ENCODE measurements at regions not wholly inside any gene's neighbourhood (a gene's known extent, or its start where the extent isn't known, plus 50 kb on each side); places are given as distances from the start of the nearest gene placed in this dataset.

DNA sequence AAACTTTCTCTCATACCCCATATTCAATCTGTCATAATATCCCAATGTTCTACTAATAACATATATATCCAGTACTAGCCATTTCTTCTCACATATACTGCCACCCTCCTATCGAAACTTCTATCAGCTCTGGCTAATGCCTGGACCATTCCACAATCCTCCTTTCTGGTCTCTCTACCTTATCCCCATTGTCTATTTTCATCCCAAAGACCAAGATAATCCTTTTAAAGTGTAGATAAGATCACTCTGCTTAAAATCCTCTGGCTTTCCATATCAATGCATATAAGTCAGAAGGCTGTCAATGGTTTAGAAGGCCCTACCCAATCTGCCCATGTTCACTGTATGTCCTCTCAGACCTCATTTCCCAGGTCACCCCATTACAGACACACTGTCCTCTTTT, 229.6 kb downstream of the ZEB2 start:
- no peak for TF ChIP-seq BACH2 (CRISPR knock-in tag; IDR thresholded peaks at IDR 0.05; ENCODE audit: borderline replicate concordance)
- TF ChIP-seq PATZ1 (CRISPR knock-in tag; IDR thresholded peaks at IDR 0.05; ENCODE audit: borderline replicate concordance) = no peak
- no peak for TF ChIP-seq ISL1 (CRISPR knock-in tag; IDR thresholded peaks at IDR 0.05)
- no peak for TF ChIP-seq OSR1 (CRISPR knock-in tag; IDR thresholded peaks at IDR 0.05)
- TF ChIP-seq, protein P1, sequence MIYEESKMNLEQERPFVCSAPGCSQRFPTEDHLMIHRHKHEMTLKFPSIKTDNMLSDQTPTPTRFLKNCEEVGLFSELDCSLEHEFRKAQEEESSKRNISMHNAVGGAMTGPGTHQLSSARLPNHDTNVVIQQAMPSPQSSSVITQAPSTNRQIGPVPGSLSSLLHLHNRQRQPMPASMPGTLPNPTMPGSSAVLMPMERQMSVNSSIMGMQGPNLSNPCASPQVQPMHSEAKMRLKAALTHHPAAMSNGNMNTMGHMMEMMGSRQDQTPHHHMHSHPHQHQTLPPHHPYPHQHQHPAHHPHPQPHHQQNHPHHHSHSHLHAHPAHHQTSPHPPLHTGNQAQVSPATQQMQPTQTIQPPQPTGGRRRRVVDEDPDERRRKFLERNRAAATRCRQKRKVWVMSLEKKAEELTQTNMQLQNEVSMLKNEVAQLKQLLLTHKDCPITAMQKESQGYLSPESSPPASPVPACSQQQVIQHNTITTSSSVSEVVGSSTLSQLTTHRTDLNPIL (CRISPR knock-in tag; IDR thresholded peaks at IDR 0.05; ENCODE audit: low read depth) = no peak
- TF ChIP-seq ESRRG (CRISPR knock-in tag; IDR thresholded peaks at IDR 0.05) = no peak
